ENCODE measurements at regions not wholly inside any gene's neighbourhood (a gene's known extent, or its start where the extent isn't known, plus 50 kb on each side); places are given as distances from the start of the nearest gene placed in this dataset.

- no peak for DNase-seq (ENCODE audit: extremely low read depth, low read depth)
- no peak overlapping the region for H3K4me3 ChIP-seq (replicated peaks; ENCODE audit: low read depth, low read length)
- TF ChIP-seq CTCF (IDR thresholded peaks at IDR 0.05; ENCODE audit: low read depth, low read length, missing control alignments), result no peak
Observed at GRCh38 chr10:55203319-55203718, 402.3 kb upstream of the PCDH15 start.

GRCh38 chr10:55200020-55200419 lies 399.0 kb upstream of the PCDH15 start:
- H3K4me3 ChIP-seq (replicated peaks; ENCODE audit: low read depth, low read length), result no peak overlapping the region
- DNase-seq (ENCODE audit: extremely low read depth, low read depth), result no peak
- TF ChIP-seq CTCF (IDR thresholded peaks at IDR 0.05; ENCODE audit: low read depth, low read length, missing control alignments), result no peak

- no peak overlapping the region for H3K4me3 ChIP-seq (replicated peaks; ENCODE audit: low read depth, low read length)
- TF ChIP-seq CTCF (IDR thresholded peaks at IDR 0.05; ENCODE audit: low read depth, low read length, missing control alignments), result no peak
- no peak for DNase-seq (ENCODE audit: extremely low read depth, low read depth)
Observed at GRCh38 chr10:55191236-55191860, 390.3 kb upstream of the PCDH15 start.

GRCh38 chr10:55183993-55184392 lies 383.0 kb upstream of the PCDH15 start:
- no peak overlapping the region for H3K4me3 ChIP-seq (replicated peaks; ENCODE audit: low read depth, low read length)
- no peak for DNase-seq (ENCODE audit: extremely low read depth, low read depth)
- TF ChIP-seq CTCF (IDR thresholded peaks at IDR 0.05; ENCODE audit: low read depth, low read length, missing control alignments), result no peak

GRCh38 chr10:55180357-55180756 lies 379.3 kb upstream of the PCDH15 start:
- no peak overlapping the region for H3K4me3 ChIP-seq (replicated peaks; ENCODE audit: low read depth, low read length)
- TF ChIP-seq CTCF (IDR thresholded peaks at IDR 0.05; ENCODE audit: low read depth, low read length, missing control alignments), result no peak
- DNase-seq (ENCODE audit: extremely low read depth, low read depth), result no peak

GRCh38 chr10:55174419-55174818 lies 373.4 kb upstream of the PCDH15 start:
- TF ChIP-seq CTCF (IDR thresholded peaks at IDR 0.05; ENCODE audit: low read depth, low read length, missing control alignments), result no peak
- no peak for DNase-seq (ENCODE audit: extremely low read depth, low read depth)
- no peak overlapping the region for H3K4me3 ChIP-seq (replicated peaks; ENCODE audit: low read depth, low read length)

GRCh38 chr10:55169493-55169892 lies 368.5 kb upstream of the PCDH15 start:
- no peak for TF ChIP-seq CTCF (IDR thresholded peaks at IDR 0.05; ENCODE audit: low read depth, low read length, missing control alignments)
- H3K4me3 ChIP-seq (replicated peaks; ENCODE audit: low read depth, low read length), result no peak overlapping the region
- no peak for DNase-seq (ENCODE audit: extremely low read depth, low read depth)

Measured in HFF-Myc (cell line).